HG03565 (cell line): ENCODE measurements at regions not wholly inside any gene's neighbourhood (a gene's known extent, or its start where the extent isn't known, plus 50 kb on each side); places are given as distances from the start of the nearest gene placed in this dataset.
"Not testable (repeated sequence)": the region's sequence is repeated elsewhere in the genome, so short reads cannot be mapped to it uniquely, and the experiment has no call there.

Source experiments
- ATAC-seq: cut with Tn5 transposase; IDR thresholded peaks from one replicate; pipeline ENCODE4 v1.9.1; 2021; ENCODE audit warnings: mild to moderate bottlenecking, moderate library complexity; ENCODE audit not compliant: unreplicated experiment

GRCh38 chr10:109664554-109664953 lies 258.8 kb downstream of the XPNPEP1 start:
- ATAC-seq, result no peak

- ATAC-seq, result no peak
Observed at GRCh38 chr10:109663122-109663521, 260.2 kb downstream of the XPNPEP1 start.

GRCh38 chr10:109652612-109653011 lies 270.7 kb downstream of the XPNPEP1 start:
- ATAC-seq, result not testable (repeated sequence)

- ATAC-seq, result no peak
Observed at GRCh38 chr10:109650228-109650627, 273.1 kb downstream of the XPNPEP1 start.

GRCh38 chr10:109647627-109648026 lies 275.7 kb downstream of the XPNPEP1 start:
- no peak for ATAC-seq

- ATAC-seq, result no peak
Observed at GRCh38 chr10:109633846-109634245, 289.5 kb downstream of the XPNPEP1 start.

GRCh38 chr10:109633017-109633416 lies 290.3 kb downstream of the XPNPEP1 start:
- ATAC-seq, result not testable (repeated sequence)

GRCh38 chr10:109624939-109625338 lies 298.4 kb downstream of the XPNPEP1 start:
- no peak for ATAC-seq

GRCh38 chr10:109622566-109622965 lies 300.7 kb downstream of the XPNPEP1 start:
- no peak for ATAC-seq

GRCh38 chr10:109620396-109620795 lies 302.9 kb downstream of the XPNPEP1 start:
- no peak for ATAC-seq

- ATAC-seq, result no peak
Observed at GRCh38 chr10:109619914-109620313, 303.4 kb downstream of the XPNPEP1 start.

GRCh38 chr10:109618748-109619147 lies 304.6 kb downstream of the XPNPEP1 start:
- no peak for ATAC-seq

GRCh38 chr10:109618301-109618700 lies 305.0 kb downstream of the XPNPEP1 start:
- no peak for ATAC-seq

GRCh38 chr10:109616359-109616980 lies 306.8 kb downstream of the XPNPEP1 start:
- no peak for ATAC-seq

GRCh38 chr10:109595356-109595755 lies 328.0 kb downstream of the XPNPEP1 start:
- ATAC-seq, result not testable (repeated sequence)

GRCh38 chr10:109593682-109594081 lies 329.6 kb downstream of the XPNPEP1 start:
- ATAC-seq, result no peak

- ATAC-seq, result no peak
Observed at GRCh38 chr10:109592391-109592790, 330.9 kb downstream of the XPNPEP1 start.

- ATAC-seq, result no peak
Observed at GRCh38 chr10:109591601-109592000, 331.7 kb downstream of the XPNPEP1 start.

- no peak for ATAC-seq
Observed at GRCh38 chr10:109588259-109588658, 335.1 kb downstream of the XPNPEP1 start.

- ATAC-seq, result no peak
Observed at GRCh38 chr10:109587366-109587765, 335.9 kb downstream of the XPNPEP1 start.

- ATAC-seq, result no peak
Observed at GRCh38 chr10:109556399-109556798, 366.9 kb downstream of the XPNPEP1 start.

GRCh38 chr10:109542050-109542603 lies 381.2 kb downstream of the XPNPEP1 start:
- ATAC-seq, result not testable (repeated sequence)

GRCh38 chr10:109534193-109534592 lies 389.1 kb downstream of the XPNPEP1 start:
- ATAC-seq, result no peak
